Keratinocyte (primary cell): ENCODE measurements at regions not wholly inside any gene's neighbourhood (a gene's known extent, or its start where the extent isn't known, plus 50 kb on each side); places are given as distances from the start of the nearest gene placed in this dataset.

Source experiments
- CTCF ChIP-seq, 3 experiments: IDR thresholded peaks in 1 of 3; conservative IDR thresholded peaks in 1 of 3; optimal IDR thresholded peaks in 1 of 3; 2 replicates in 2 of 3; 3 replicates in 1 of 3; pipeline versions ENCODE3 to v1.5.1; 2011; ENCODE audit warnings: low read length in 3 of 3, mild to moderate bottlenecking in 3 of 3, moderate library complexity in 2 of 3, control low read depth in 1 of 3, inconsistent platforms in 1 of 3; ENCODE audit not compliant: insufficient read depth in 2 of 3; ENCODE audit errors: extremely low read depth in 1 of 3
- EZH2 ChIP-seq: IDR thresholded peaks from one replicate; pipeline ENCODE4 v1.6.1; 2012; ENCODE audit warnings: inconsistent platforms, mild to moderate bottlenecking, low read length, moderate library complexity

- TF ChIP-seq CTCF (optimal IDR thresholded peaks at IDR 0.05 in 1 of 3, IDR thresholded peaks at IDR 0.05 in 1 of 3, conservative IDR thresholded peaks at IDR 0.05 in 1 of 3; ENCODE audit: extremely low read depth in 1 of 3, insufficient read depth in 2 of 3, low read length in 3 of 3): no peak
- no peak for TF ChIP-seq EZH2
Measured at GRCh38 chr2:192410319-192410718, 215.6 kb upstream of the TMEFF2 start.
